ENCODE measurements at regions not wholly inside any gene's neighbourhood (a gene's known extent, or its start where the extent isn't known, plus 50 kb on each side); places are given as distances from the start of the nearest gene placed in this dataset.

DNA sequence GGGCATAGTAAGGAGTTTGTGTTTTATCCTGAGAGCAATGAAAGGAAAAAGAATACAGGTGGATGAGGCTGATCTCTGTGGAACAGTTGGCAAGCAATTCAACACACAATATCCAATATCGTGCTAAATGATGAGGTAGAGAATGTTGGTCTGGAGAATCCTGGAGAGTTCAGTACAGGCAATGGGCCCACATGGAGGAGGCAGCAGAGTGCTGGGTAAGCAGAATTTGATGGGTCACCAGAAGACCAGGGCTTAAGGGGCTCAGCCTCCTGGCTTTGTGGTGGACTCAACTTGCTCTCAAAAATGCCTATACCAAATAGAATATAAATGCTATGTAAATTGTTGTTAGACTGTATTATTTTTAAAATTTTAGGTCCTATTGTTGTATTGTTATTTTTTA is 271.5 kb upstream of the JARID2 start:
- ChIA-PET POLR2A (no interaction called here), CTCF (no interaction called here)
- peaks cover under 1% of the 10 kb centered on the region for H3K9me3 Mint-ChIP-seq (ENCODE audit: unreplicated experiment)
- H3K36me3 ChIP-seq (ENCODE audit: control insufficient read depth, insufficient read depth, low read length), result no peaks in the 10 kb centered on the region
- no TSS peak for BruUV-seq (replicated peaks)
- H3K27me3 Mint-ChIP-seq (ENCODE audit: insufficient read depth, unreplicated experiment), result no peaks in the 10 kb centered on the region
- H3K4me1 Mint-ChIP-seq (ENCODE audit: low read depth, unreplicated experiment), result peaks cover 8% of the 10 kb centered on the region
- H3K27ac Mint-ChIP-seq (ENCODE audit: unreplicated experiment), result no peak overlapping the region
- no peaks in the 10 kb centered on the region for H3K9me3 ChIP-seq
- H3K4me1 ChIP-seq, result 0 out of 2 replicates have a peak, but pooled peaks cover 2% of the 10 kb centered on the region
- no peak for DNase-seq
- no peak overlapping the region for H3K4me3 ChIP-seq (ENCODE audit: low read depth, low read length)
- intact Hi-C loops (cut with micrococcal nuclease; ENCODE audit: unreplicated experiment), result no loop called here
- H3K27me3 ChIP-seq (replicated peaks; ENCODE audit: control insufficient read depth, insufficient read depth, low read length), result no peaks in the 10 kb centered on the region
- TF ChIP-seq, protein P1, sequence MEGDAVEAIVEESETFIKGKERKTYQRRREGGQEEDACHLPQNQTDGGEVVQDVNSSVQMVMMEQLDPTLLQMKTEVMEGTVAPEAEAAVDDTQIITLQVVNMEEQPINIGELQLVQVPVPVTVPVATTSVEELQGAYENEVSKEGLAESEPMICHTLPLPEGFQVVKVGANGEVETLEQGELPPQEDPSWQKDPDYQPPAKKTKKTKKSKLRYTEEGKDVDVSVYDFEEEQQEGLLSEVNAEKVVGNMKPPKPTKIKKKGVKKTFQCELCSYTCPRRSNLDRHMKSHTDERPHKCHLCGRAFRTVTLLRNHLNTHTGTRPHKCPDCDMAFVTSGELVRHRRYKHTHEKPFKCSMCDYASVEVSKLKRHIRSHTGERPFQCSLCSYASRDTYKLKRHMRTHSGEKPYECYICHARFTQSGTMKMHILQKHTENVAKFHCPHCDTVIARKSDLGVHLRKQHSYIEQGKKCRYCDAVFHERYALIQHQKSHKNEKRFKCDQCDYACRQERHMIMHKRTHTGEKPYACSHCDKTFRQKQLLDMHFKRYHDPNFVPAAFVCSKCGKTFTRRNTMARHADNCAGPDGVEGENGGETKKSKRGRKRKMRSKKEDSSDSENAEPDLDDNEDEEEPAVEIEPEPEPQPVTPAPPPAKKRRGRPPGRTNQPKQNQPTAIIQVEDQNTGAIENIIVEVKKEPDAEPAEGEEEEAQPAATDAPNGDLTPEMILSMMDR (IDR thresholded peaks at IDR 0.05; ENCODE audit: insufficient read depth in 1 of 2, low read depth in 1 of 2, low read length in 1 of 2, severe bottlenecking in 1 of 2, unreplicated experiment in 1 of 2), result no peak
- H3K4me3 Mint-ChIP-seq (ENCODE audit: unreplicated experiment), result no peak overlapping the region
- no peaks in the 10 kb centered on the region for H3K36me3 Mint-ChIP-seq (ENCODE audit: insufficient read depth, unreplicated experiment)

DNA sequence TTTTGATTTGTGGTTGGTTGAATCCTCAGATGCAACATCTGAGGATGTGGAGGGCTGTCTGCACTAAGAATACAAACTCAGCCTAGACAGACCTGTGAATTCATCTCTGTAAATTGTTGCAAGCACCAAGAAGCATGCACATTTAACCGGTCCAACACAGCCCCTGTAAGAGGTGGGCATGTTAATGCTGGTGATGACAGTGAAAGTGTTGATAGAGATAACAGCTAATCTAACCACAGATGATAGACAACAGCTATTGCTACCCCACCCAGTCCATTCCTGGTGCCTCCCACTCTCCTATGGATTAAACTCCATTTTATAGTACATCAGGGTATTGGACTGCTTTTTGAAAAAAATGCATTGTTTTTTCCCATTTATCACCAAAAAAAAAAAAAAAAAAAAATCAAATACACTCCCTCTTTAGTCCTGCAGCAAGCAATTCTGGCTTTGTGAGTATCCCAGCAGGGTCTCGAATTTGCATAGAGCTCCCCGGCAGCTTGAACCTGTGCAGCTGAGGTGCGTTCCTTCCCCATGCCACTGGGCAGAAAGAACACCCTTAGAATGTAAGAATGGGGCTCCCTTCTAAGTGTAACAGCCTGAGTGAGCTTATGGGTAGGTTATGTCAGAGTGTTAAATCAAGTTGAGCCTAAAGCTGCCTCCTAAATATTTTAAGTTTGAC is 270.9 kb upstream of the JARID2 start:
- CTCF ChIA-PET, result no interaction called here
- Histone ChIP-seq H3K4me1 (0 out of 2 replicates have a peak, but pooled peaks cover 2% of the 10 kb centered on the region), H3K4me3 (ENCODE audit: low read depth, low read length) (no peak overlapping the region), H3K9me3 (no peaks in the 10 kb centered on the region), H3K27me3 (replicated peaks; ENCODE audit: control insufficient read depth, insufficient read depth, low read length) (no peaks in the 10 kb centered on the region), H3K36me3 (ENCODE audit: control insufficient read depth, insufficient read depth, low read length) (no peaks in the 10 kb centered on the region)
- H3K27ac Mint-ChIP-seq (ENCODE audit: unreplicated experiment), result no peak overlapping the region
- POLR2A ChIA-PET, result no interaction called here
- peaks cover 6% of the 10 kb centered on the region for H3K9me3 Mint-ChIP-seq (ENCODE audit: unreplicated experiment)
- intact Hi-C loops (cut with micrococcal nuclease; ENCODE audit: unreplicated experiment), result no loop called here
- BruUV-seq (replicated peaks), result no TSS peak
- no peaks in the 10 kb centered on the region for H3K27me3 Mint-ChIP-seq (ENCODE audit: insufficient read depth, unreplicated experiment)
- TF ChIP-seq, protein P1 (IDR thresholded peaks at IDR 0.05; ENCODE audit: insufficient read depth in 1 of 2, low read depth in 1 of 2, low read length in 1 of 2, severe bottlenecking in 1 of 2, unreplicated experiment in 1 of 2), result no peak
- DNase-seq, result no peak
- H3K4me3 Mint-ChIP-seq (ENCODE audit: unreplicated experiment), result no peak overlapping the region
- H3K36me3 Mint-ChIP-seq (ENCODE audit: insufficient read depth, unreplicated experiment), result no peaks in the 10 kb centered on the region
- H3K4me1 Mint-ChIP-seq (ENCODE audit: low read depth, unreplicated experiment), result peaks cover 8% of the 10 kb centered on the region

DNA sequence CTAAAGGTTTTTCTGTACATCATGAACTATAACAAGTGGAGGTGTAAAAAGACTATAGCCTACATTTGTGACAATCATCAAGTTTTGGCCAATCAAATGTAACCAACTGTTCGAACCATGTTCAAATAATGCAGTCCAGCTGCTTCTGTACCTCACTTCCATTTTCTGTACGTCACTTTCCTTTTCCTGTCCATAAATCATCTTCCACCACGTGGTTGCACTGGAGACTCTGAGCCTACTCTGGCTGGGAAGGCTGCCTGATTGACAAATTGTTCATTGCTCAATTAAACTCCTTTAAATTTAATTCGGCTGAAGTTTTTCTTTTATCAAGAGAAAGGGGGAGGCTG is 270.4 kb upstream of the JARID2 start:
- Mint-ChIP-seq H3K4me1 (ENCODE audit: low read depth, unreplicated experiment) (peaks cover 8% of the 10 kb centered on the region), H3K4me3 (ENCODE audit: unreplicated experiment) (no peak overlapping the region), H3K9me3 (ENCODE audit: unreplicated experiment) (peaks cover 10% of the 10 kb centered on the region), H3K27ac (ENCODE audit: unreplicated experiment) (no peak overlapping the region), H3K27me3 (ENCODE audit: insufficient read depth, unreplicated experiment) (no peaks in the 10 kb centered on the region), H3K36me3 (ENCODE audit: insufficient read depth, unreplicated experiment) (no peaks in the 10 kb centered on the region)
- CTCF ChIA-PET, result interaction anchor here (0.6 kb wide), 1 partner anchor 113 kb away, joined by 3 read pairs; no protein-coding TSS in a partner anchor
- H3K9me3 ChIP-seq, result no peaks in the 10 kb centered on the region
- 0 out of 2 replicates have a peak, but pooled peaks cover 2% of the 10 kb centered on the region for H3K4me1 ChIP-seq
- intact Hi-C loops (cut with micrococcal nuclease; ENCODE audit: unreplicated experiment), result no loop called here
- POLR2A ChIA-PET, result no interaction called here
- TF ChIP-seq, protein P1 (IDR thresholded peaks at IDR 0.05; ENCODE audit: insufficient read depth in 1 of 2, low read depth in 1 of 2, low read length in 1 of 2, severe bottlenecking in 1 of 2, unreplicated experiment in 1 of 2), result no peak
- no peaks in the 10 kb centered on the region for H3K27me3 ChIP-seq (replicated peaks; ENCODE audit: control insufficient read depth, insufficient read depth, low read length)
- no peaks in the 10 kb centered on the region for H3K36me3 ChIP-seq (ENCODE audit: control insufficient read depth, insufficient read depth, low read length)
- DNase-seq, result no peak
- H3K4me3 ChIP-seq (ENCODE audit: low read depth, low read length), result no peak overlapping the region
- BruUV-seq (replicated peaks), result no TSS peak

Data from Caco-2 (cell line).